Loucy (cell line): ENCODE measurements at regions not wholly inside any gene's neighbourhood (a gene's known extent, or its start where the extent isn't known, plus 50 kb on each side); places are given as distances from the start of the nearest gene placed in this dataset.

ENCODE experiments used
- EZH2phosphoT487 ChIP-seq: fragments of 200-600 bp; IDR thresholded peaks from 2 replicates; pipeline ENCODE4 v1.6.1; 2018; ENCODE audit warnings: antibody characterized with exemption, mild to moderate bottlenecking, moderate library complexity, borderline replicate concordance
- TF ChIP-seq, protein P1 (sequence below): fragments of 200-600 bp; sonication (generic); conservative IDR thresholded peaks from 2 replicates; pipeline ENCODE4 v1.5.1; 2014; ENCODE audit warnings: mild to moderate bottlenecking, antibody characterized with exemption, low read length

GRCh38 chr14:92223025-92223424 lies 99.9 kb upstream of the SLC24A4 start:
- TF ChIP-seq, protein P1, sequence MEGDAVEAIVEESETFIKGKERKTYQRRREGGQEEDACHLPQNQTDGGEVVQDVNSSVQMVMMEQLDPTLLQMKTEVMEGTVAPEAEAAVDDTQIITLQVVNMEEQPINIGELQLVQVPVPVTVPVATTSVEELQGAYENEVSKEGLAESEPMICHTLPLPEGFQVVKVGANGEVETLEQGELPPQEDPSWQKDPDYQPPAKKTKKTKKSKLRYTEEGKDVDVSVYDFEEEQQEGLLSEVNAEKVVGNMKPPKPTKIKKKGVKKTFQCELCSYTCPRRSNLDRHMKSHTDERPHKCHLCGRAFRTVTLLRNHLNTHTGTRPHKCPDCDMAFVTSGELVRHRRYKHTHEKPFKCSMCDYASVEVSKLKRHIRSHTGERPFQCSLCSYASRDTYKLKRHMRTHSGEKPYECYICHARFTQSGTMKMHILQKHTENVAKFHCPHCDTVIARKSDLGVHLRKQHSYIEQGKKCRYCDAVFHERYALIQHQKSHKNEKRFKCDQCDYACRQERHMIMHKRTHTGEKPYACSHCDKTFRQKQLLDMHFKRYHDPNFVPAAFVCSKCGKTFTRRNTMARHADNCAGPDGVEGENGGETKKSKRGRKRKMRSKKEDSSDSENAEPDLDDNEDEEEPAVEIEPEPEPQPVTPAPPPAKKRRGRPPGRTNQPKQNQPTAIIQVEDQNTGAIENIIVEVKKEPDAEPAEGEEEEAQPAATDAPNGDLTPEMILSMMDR, result no peak
- no peak for TF ChIP-seq EZH2phosphoT487
